HG03095 (cell line): ENCODE measurements at regions not wholly inside any gene's neighbourhood (a gene's known extent, or its start where the extent isn't known, plus 50 kb on each side); places are given as distances from the start of the nearest gene placed in this dataset.
A peak's percentile ranks its signal among the peaks of the same experiment; 100 is the strongest.
"Not testable (repeated sequence)": the region's sequence is repeated elsewhere in the genome, so short reads cannot be mapped to it uniquely, and the experiment has no call there.

ENCODE experiments used
- ATAC-seq: cut with Tn5 transposase; IDR thresholded peaks from one replicate; pipeline ENCODE4 v1.9.1; 2021; ENCODE audit warnings: moderate library complexity; ENCODE audit not compliant: unreplicated experiment

- ATAC-seq, result no peak
These were observed 643.3 kb downstream of the SOCS6 start for GRCh38 chr18:70931942-70932814.

GRCh38 chr18:70920840-70921374 is 632.1 kb downstream of the SOCS6 start:
- ATAC-seq, result no peak

- no peak for ATAC-seq
These were observed 618.8 kb downstream of the SOCS6 start for GRCh38 chr18:70907673-70908072.

GRCh38 chr18:70892381-70892780 is 603.5 kb downstream of the SOCS6 start:
- no peak for ATAC-seq

GRCh38 chr18:70870292-70870691 is 581.4 kb downstream of the SOCS6 start:
- no peak for ATAC-seq

GRCh38 chr18:70848329-70848728 is 559.5 kb downstream of the SOCS6 start:
- no peak for ATAC-seq

GRCh38 chr18:70840649-70841048 is 551.8 kb downstream of the SOCS6 start:
- ATAC-seq, result no peak

- no peak for ATAC-seq
These were observed 538.8 kb downstream of the SOCS6 start for GRCh38 chr18:70827632-70828031.

GRCh38 chr18:70826571-70826970 is 537.7 kb downstream of the SOCS6 start:
- ATAC-seq, result no peak

- no peak for ATAC-seq
These were observed 533.8 kb downstream of the SOCS6 start for GRCh38 chr18:70822691-70823090.

GRCh38 chr18:70822117-70822516 is 533.3 kb downstream of the SOCS6 start:
- no peak for ATAC-seq

GRCh38 chr18:70808481-70809056 is 519.7 kb downstream of the SOCS6 start:
- ATAC-seq, result no peak

- peak; percentile 96 for ATAC-seq
These were observed 493.1 kb downstream of the SOCS6 start for GRCh38 chr18:70781860-70782453.

- not testable (repeated sequence) for ATAC-seq
These were observed 477.4 kb downstream of the SOCS6 start for GRCh38 chr18:70766254-70766653.

- no peak for ATAC-seq
These were observed 474.0 kb downstream of the SOCS6 start for GRCh38 chr18:70762812-70763211.

- ATAC-seq, result no peak
These were observed 469.9 kb downstream of the SOCS6 start for GRCh38 chr18:70758780-70759179.

- ATAC-seq, result no peak
These were observed 465.6 kb downstream of the SOCS6 start for GRCh38 chr18:70754486-70754885.

- ATAC-seq, result no peak
These were observed 444.1 kb downstream of the SOCS6 start for GRCh38 chr18:70732916-70733315.

- ATAC-seq, result no peak
These were observed 443.3 kb downstream of the SOCS6 start for GRCh38 chr18:70732188-70732587.

- ATAC-seq, result no peak
These were observed 431.8 kb downstream of the SOCS6 start for GRCh38 chr18:70720607-70721006.

- ATAC-seq, result no peak
These were observed 420.9 kb downstream of the SOCS6 start for GRCh38 chr18:70709720-70710119.

- no peak for ATAC-seq
These were observed 420.3 kb downstream of the SOCS6 start for GRCh38 chr18:70709144-70709543.
